ENCODE measurements at regions not wholly inside any gene's neighbourhood (a gene's known extent, or its start where the extent isn't known, plus 50 kb on each side); places are given as distances from the start of the nearest gene placed in this dataset.

DNA sequence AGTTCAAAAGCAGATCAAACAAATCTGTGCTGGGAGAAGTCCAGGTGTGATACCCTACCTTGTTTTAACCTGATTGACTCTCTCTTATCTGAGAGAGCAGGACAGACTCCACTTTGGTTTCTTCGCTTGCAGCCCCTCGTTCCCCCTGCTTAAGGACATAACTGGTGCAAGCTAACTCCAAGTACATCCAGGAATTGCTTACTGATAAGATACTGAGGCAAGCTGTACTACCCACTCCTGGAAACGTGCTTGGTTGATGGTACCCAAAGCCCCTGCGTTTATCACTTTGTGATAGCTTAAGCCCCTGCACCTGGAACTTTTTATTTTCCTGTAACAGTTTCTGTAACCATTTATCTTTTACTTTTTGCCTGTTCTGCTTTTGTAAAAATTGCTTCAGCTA lies 157.0 kb upstream of the OLIG3 start:
- no peak overlapping the region for H3K27ac ChIP-seq
- in situ Hi-C loops (cut with MboI; ENCODE audit: low pct_unique_long_range_greater_than_20kb in 2 of 9, low sequenced_read_pairs in 9 of 9, unreplicated experiment in 9 of 9) = no loop called here
- no peak for ATAC-seq (replicated peaks in 6 of 8)

DNA sequence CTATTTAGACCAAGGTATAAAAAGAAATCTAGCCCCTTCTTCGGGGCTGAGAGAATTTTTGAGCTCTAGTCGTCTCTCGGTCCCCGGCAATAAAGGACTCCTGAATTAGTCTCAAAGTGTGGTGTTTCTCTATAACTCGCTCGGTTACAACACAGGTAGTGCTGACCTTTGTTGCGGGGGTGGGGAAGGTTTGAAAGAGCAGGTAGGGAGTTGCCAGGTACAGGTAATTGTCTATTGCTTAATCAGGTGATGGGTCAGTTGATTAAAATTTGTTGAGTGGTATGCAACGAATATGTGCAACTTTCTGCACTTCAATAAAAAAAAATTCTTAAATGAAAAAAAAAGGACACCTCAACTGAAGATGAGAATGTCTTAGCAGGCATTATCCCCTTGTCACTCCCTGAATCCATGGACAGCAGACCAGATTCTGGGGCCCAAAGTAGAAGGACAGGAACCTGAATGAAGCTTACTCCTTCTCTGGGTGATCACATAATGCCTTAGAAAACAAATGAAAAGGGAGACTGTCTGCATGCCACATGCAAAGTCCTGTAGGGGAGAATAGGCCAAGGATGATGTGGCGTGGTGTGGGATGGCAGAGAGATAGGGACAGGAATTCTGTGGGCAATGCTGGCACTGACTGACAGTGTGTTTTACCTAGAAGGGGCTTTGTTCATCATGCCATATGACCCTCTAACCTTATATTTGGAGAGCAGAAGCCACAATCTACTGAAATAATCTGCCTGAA lies 157.6 kb upstream of the OLIG3 start:
- no peak overlapping the region for H3K27ac ChIP-seq
- 0 to 97% (median 83%) methylated on average over 1 to 9 of the region's 9 CpGs for WGBS, 10 experiments
- no peak overlapping the region for H3K4me3 ChIP-seq
- in situ Hi-C loops (cut with MboI; ENCODE audit: low pct_unique_long_range_greater_than_20kb in 2 of 9, low sequenced_read_pairs in 9 of 9, unreplicated experiment in 9 of 9) = no loop called here
- no peak for ATAC-seq (replicated peaks in 6 of 8)
- no peaks in the 10 kb centered on the region for H3K4me1 ChIP-seq (replicated peaks in 1 of 2)

More for the DNA sequence above, 157.0 kb upstream of the OLIG3 start:
- Histone ChIP-seq H3K4me1 (replicated peaks in 1 of 2) (no peaks in the 10 kb centered on the region), H3K4me3 (no peak overlapping the region)
- 7 to 100% (median 60%) methylated on average over 1 to 4 of the region's 4 CpGs; no CpG with 5 or more reads in 1 of the 10 experiments for WGBS, 10 experiments

DNA sequence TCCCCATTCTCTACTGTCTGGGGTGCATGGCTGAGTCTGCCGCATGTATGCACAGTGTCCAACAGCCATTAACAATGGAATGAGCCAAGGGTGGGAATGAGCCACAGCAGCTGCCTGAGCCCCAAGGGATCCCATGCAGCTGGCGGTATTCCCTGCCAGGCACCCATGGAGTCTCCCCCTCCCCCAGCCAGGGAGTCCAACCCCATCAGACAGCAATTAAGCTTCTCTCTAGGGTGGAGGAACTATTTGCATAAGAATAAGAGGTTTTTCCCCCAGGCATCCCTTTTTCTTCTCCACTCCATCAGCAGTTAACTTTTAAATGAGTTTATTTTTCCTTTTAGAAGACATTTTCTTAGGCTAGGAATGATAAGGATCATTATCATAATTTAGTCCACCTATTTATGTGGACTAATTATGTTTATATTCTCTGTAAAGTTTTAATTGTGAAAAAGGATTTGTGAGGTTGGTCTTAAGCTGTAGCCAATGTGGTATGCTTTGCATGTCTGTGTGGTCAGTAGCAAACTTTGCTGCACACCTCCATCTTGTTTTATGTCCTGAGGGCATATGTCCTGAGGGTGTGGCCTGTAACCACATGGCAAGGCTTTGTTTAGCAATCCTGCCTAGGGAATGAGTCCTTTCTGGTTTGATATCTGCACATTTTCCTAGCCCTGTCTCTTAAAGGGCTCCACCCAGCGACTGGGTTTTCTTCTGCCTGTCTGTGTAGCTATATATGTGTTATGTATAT lies 158.9 kb upstream of the OLIG3 start:
- peak in 2 of 8 experiments; percentile 76 to 79 for ATAC-seq (replicated peaks in 6 of 8)
- peaks cover 3 to 8% of the 10 kb centered on the region in 2 donors for H3K4me1 ChIP-seq (replicated peaks in 1 of 2)
- in situ Hi-C loops (cut with MboI; ENCODE audit: low pct_unique_long_range_greater_than_20kb in 2 of 9, low sequenced_read_pairs in 9 of 9, unreplicated experiment in 9 of 9) = no loop called here
- no peak overlapping the region for H3K27ac ChIP-seq
- H3K4me3 ChIP-seq = no peak overlapping the region
- 0 to 100% (median 87%) methylated on average over 1 to 2 of the region's 3 CpGs for WGBS, 10 experiments

DNA sequence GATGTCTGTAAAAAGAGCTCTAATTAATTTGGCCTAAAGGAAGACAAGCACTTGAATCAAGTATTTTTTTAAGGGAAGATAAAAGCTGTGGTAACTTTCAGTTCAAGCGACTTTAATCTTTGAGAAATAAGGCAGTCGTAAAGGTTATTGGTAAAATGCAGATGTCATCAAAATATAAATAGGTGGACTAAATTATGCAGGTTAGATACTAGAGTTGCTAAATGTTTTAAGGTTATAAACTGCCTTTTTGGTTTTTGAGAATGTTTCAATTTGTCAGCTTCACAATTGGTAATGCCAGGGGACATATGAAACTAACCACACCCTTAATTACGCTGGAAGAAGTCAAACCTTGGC lies 159.5 kb upstream of the OLIG3 start:
- 53 to 100% (median 90%) methylated on average over 2 to 3 of the region's 3 CpGs for WGBS, 10 experiments
- Histone ChIP-seq H3K27ac (no peak overlapping the region), H3K4me1 (replicated peaks in 1 of 2) (peaks cover 6 to 8% of the 10 kb centered on the region in 2 donors), H3K4me3 (no peak overlapping the region)
- ATAC-seq (replicated peaks in 6 of 8) = no peak
- in situ Hi-C loops (cut with MboI; ENCODE audit: low pct_unique_long_range_greater_than_20kb in 2 of 9, low sequenced_read_pairs in 9 of 9, unreplicated experiment in 9 of 9) = no loop called here

DNA sequence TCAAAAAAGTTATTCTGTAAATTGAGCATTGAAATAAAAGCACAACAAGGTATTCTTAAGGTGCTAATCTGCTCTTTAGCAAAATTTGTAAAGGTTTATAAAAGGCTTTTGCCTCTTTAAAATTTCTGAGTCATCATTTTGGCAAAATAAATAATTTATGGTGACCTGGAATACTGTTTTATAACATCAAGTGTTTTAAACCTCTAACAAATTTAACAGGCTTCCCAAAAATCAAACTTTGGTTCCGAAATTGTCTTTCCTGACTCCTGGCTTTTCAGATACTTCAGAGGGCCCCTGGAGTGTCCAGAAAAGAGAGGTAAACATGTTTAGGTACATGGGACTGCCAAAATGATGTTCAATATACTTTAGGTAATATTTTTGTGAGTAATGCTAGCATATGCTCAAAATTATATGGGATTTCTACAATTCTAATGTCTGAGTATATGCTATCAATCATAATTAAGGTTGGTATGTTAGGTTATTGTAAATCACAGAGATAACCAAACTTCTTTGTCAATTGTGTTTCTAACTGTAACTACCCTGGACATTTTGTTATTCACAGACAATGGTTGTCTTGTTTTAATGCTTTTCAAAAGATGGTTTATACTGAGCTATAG lies 160.3 kb upstream of the OLIG3 start:
- 18 to 100% (median 80%) methylated on average over 1 of the region's 1 CpG; no CpG with 5 or more reads in 3 of the 10 experiments for WGBS, 10 experiments
- Histone ChIP-seq H3K4me3 (no peak overlapping the region), H3K27ac (no peak overlapping the region), H3K4me1 (replicated peaks in 1 of 2) (peaks cover 6 to 8% of the 10 kb centered on the region in 2 donors)
- no peak for ATAC-seq (replicated peaks in 6 of 8)
- in situ Hi-C loops (cut with MboI; ENCODE audit: low pct_unique_long_range_greater_than_20kb in 2 of 9, low sequenced_read_pairs in 9 of 9, unreplicated experiment in 9 of 9) = no loop called here

DNA sequence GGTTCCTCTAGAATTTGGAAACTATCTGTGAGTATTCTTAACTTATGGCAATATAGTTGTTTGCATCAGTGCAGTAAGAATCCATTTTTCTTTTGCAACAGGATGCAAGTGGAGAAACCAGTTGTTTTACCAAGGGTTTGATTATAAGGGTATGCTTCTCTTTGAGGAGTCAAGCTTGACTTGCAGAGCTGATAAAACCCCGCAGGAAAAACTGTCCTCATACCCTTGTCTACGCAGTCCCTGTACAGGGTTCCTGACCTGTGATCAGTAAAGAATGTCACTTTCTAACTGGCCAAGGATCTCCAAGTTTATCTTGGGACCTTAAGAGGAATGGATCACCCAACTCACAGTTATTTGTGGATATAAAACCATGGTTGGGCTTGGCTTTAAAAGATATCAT lies 161.1 kb upstream of the OLIG3 start:
- no peak overlapping the region for H3K4me3 ChIP-seq
- peaks cover 7 to 13% of the 10 kb centered on the region in 2 donors for H3K4me1 ChIP-seq (replicated peaks in 1 of 2)
- H3K27ac ChIP-seq = no peak overlapping the region
- ATAC-seq (replicated peaks in 6 of 8) = no peak
- in situ Hi-C loops (cut with MboI; ENCODE audit: low pct_unique_long_range_greater_than_20kb in 2 of 9, low sequenced_read_pairs in 9 of 9, unreplicated experiment in 9 of 9) = no loop called here
- 40 to 100% (median 88%) methylated on average over 1 to 2 of the region's 2 CpGs; no CpG with 5 or more reads in 3 of the 10 experiments for WGBS, 10 experiments

DNA sequence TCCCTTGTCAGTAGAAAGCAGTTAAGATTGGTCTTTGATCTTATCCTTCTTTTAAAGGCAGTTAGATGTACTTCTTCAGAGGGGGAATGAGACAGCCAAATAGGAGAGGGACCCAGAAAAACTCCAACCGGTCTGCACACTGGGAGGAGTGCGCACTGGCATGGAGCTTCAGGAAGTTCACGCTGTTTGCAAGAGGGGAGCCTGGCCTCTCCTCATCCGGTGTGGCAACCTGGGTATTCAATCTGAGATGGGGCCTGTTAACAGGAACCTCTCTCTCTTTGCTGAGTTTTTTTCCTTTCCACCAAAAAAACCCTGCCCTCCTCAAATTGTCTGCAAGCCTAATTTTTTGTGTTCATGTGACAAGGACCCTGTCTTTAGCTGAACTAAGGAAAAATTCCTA lies 162.5 kb upstream of the OLIG3 start:
- ATAC-seq (replicated peaks in 6 of 8) = no peak
- Histone ChIP-seq H3K4me3 (no peak overlapping the region), H3K27ac (no peak overlapping the region), H3K4me1 (replicated peaks in 1 of 2) (peaks cover 11 to 18% of the 10 kb centered on the region in 2 donors)
- in situ Hi-C loops (cut with MboI; ENCODE audit: low pct_unique_long_range_greater_than_20kb in 2 of 9, low sequenced_read_pairs in 9 of 9, unreplicated experiment in 9 of 9) = no loop called here
- 50 to 100% (median 83%) methylated on average over 1 to 3 of the region's 4 CpGs; no CpG with 5 or more reads in 3 of the 10 experiments for WGBS, 10 experiments

DNA sequence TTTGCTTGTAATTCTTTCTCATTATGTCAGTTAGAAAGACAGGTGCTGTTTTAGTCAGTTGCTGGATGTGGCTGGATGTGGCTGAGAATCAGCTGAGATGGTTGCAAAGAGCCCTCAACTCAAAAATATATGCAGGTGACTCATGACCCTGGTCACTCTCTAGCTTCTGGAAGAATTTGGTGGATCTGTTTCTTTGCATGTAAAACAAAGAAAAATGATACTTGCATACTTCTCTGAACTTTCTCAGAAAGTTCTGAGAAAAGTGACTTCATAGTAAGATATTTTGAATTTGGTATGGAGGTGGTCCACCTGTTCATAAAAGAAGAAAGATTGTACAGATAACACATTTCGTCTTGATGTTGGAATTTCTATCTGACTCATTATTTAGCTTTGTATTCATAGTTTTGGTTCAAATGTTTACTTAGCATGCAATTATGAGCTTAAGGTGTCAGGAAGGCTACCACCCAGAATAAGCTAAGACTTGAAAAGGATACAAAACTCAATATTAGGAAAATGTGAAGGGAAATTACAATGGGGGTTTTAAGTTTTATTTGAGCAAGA lies 163.2 kb upstream of the OLIG3 start:
- H3K27ac ChIP-seq = no peak overlapping the region
- no peak overlapping the region for H3K4me3 ChIP-seq
- ATAC-seq (replicated peaks in 6 of 8) = no peak
- WGBS, 10 experiments = 10 to 100% (median 76%) methylated on average over 1 of the region's 1 CpG; no CpG with 5 or more reads in 3 of the 10 experiments
- in situ Hi-C loops (cut with MboI; ENCODE audit: low pct_unique_long_range_greater_than_20kb in 2 of 9, low sequenced_read_pairs in 9 of 9, unreplicated experiment in 9 of 9) = no loop called here
- H3K4me1 ChIP-seq (replicated peaks in 1 of 2) = peaks cover 11 to 18% of the 10 kb centered on the region in 2 donors

DNA sequence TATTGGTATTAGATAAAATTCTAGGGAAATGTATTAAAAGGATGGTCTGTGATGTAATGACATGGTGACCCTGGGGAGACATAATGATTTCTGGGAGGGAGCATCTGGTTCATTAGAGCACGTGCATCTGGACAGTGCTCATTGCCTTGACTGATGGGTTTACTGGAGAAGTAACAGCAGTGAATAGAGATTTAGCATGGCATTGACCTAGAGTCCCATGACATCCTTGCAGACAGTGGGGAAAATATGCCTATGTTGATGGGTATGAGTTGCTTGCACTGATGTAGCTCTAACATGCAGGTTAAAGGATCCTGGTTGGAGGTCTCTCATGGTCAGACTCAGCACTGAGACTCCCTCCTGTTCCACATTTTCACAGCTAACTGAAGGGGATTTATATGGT lies 164.1 kb upstream of the OLIG3 start:
- peak in 5 of 8 experiments; percentile 51 to 99 (median 98) for ATAC-seq (replicated peaks in 6 of 8)
- Histone ChIP-seq H3K27ac (no peak overlapping the region), H3K4me1 (replicated peaks in 1 of 2) (peaks cover 11 to 18% of the 10 kb centered on the region in 2 donors), H3K4me3 (no peak overlapping the region)
- in situ Hi-C loops (cut with MboI; ENCODE audit: low pct_unique_long_range_greater_than_20kb in 2 of 9, low sequenced_read_pairs in 9 of 9, unreplicated experiment in 9 of 9) = no loop called here
- 0 to 57% (median 25%) methylated on average over 1 of the region's 1 CpG; no CpG with 5 or more reads in 5 of the 10 experiments for WGBS, 10 experiments

DNA sequence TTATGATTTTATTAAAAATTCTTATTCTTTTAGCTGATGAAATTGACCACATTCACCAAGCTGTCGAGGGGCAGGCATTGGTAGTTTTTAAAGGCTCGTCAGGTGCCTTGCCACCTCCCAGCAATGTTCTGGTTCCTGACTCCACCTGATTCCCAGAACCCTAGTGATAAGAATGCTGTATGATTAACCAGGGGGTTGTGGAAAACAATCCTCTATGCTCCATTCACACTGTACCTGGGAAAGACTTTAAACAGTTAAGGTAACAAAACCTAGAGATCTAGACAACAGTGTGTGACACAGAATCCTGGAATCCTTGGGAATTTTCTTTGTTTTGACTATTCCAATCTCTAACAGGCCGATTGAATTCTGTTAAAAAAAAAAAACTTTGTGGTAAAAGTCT lies 165.7 kb upstream of the OLIG3 start:
- ATAC-seq (replicated peaks in 6 of 8) = no peak
- in situ Hi-C loops (cut with MboI; ENCODE audit: low pct_unique_long_range_greater_than_20kb in 2 of 9, low sequenced_read_pairs in 9 of 9, unreplicated experiment in 9 of 9) = no loop called here
- H3K4me1 ChIP-seq (replicated peaks in 1 of 2) = peaks cover 11 to 18% of the 10 kb centered on the region in 2 donors
- H3K27ac ChIP-seq = no peak overlapping the region
- H3K4me3 ChIP-seq = no peak overlapping the region
- 0 to 100% (median 52%) methylated on average over 1 to 3 of the region's 3 CpGs for WGBS, 10 experiments

DNA sequence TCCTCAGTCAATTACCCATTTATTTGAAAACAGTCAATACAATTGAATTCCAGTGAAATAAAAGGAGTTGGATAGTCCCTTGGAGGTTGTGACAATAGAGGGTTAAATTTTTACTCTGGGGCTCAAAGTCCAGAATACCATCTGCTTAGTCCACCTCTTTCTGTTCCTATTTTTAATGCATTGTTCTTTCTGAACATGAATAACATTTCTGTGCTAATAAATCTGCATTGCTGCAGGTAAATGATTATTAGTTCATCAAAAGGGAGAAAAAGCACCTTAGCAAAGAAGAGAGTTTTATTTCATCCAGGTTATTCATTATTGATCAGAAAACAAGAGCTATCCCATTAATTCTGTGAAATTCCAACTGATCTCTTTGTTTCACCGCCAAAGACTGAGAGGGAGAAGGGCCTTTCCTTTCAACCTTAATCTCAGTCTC lies 166.1 kb upstream of the OLIG3 start:
- Histone ChIP-seq H3K4me1 (replicated peaks in 1 of 2) (peaks cover 11 to 18% of the 10 kb centered on the region in 2 donors), H3K27ac (no peak overlapping the region), H3K4me3 (no peak overlapping the region)
- 0 to 100% (median 60%) methylated on average over 1 of the region's 1 CpG; no CpG with 5 or more reads in 3 of the 10 experiments for WGBS, 10 experiments
- no peak for ATAC-seq (replicated peaks in 6 of 8)
- in situ Hi-C loops (cut with MboI; ENCODE audit: low pct_unique_long_range_greater_than_20kb in 2 of 9, low sequenced_read_pairs in 9 of 9, unreplicated experiment in 9 of 9) = no loop called here

DNA sequence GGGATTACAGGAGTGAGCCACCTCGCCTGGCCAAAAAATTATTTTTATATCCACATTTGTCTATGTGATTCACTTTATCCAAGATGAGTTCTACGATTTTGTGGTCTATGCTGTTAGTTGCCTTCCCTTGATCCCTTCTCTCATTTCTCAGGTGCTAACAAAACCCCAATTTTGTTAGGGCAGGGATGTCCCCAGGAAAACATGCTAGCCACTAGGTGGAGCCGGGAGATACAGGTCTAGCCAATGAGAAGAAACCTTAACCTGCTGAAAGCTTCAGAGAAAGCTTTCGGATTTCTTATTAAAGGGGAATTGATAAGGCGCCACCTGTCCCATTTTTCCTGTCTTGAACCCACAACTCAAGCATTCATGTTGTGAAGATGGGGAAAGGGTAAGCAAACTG lies 167.4 kb upstream of the OLIG3 start:
- in situ Hi-C loops (cut with MboI; ENCODE audit: low pct_unique_long_range_greater_than_20kb in 2 of 9, low sequenced_read_pairs in 9 of 9, unreplicated experiment in 9 of 9) = no loop called here
- no peak for ATAC-seq (replicated peaks in 6 of 8)
- H3K4me1 ChIP-seq (replicated peaks in 1 of 2) = peaks cover 11 to 21% of the 10 kb centered on the region in 2 donors
- H3K27ac ChIP-seq = no peak overlapping the region
- H3K4me3 ChIP-seq = no peak overlapping the region
- 31 to 96% (median 60%) methylated on average over 2 to 5 of the region's 5 CpGs; no CpG with 5 or more reads in 4 of the 10 experiments for WGBS, 10 experiments

DNA sequence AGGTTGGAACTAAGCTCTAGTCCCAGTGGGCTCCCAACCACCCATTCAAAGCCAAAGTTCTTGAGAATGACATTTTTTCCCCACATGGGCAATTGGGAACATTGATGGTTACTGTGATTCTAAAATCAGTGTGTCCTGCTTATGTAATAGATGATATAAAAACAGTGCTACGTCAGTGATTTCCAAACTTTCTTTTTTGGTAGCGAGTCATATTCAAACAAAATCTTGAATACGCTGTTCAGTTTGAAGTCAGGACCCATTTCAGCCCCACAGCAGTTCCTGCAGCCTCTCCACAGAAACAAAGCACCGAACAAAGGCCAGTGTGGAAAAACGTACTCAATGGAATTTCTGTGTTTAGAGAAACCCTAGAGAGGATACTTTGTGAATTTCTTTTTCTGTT lies 170.0 kb upstream of the OLIG3 start:
- no peak for ATAC-seq (replicated peaks in 6 of 8)
- in situ Hi-C loops (cut with MboI; ENCODE audit: low pct_unique_long_range_greater_than_20kb in 2 of 9, low sequenced_read_pairs in 9 of 9, unreplicated experiment in 9 of 9) = no loop called here

More for the DNA sequence above, 170.0 kb upstream of the OLIG3 start:
- Histone ChIP-seq H3K4me1 (replicated peaks in 1 of 2) (peaks cover 5 to 13% of the 10 kb centered on the region in 2 donors), H3K27ac (no peak overlapping the region), H3K4me3 (no peak overlapping the region)
- 36 to 100% (median 79%) methylated on average over 1 to 5 of the region's 5 CpGs for WGBS, 10 experiments

Data from motor neuron (in vitro differentiated cells).